Stimulated activated CD8-positive, alpha-beta memory T cell treated with anti-CD3 and anti-CD28 coated beads, Interleukin-7, amount 100 ng/mL, for 4 hours (primary cell): ENCODE measurements at regions not wholly inside any gene's neighbourhood (a gene's known extent, or its start where the extent isn't known, plus 50 kb on each side); places are given as distances from the start of the nearest gene placed in this dataset.
A peak's percentile ranks its signal among the peaks of the same experiment; 100 is the strongest.
"Not testable (repeated sequence)": the region's sequence is repeated elsewhere in the genome, so short reads cannot be mapped to it uniquely, and the experiment has no call there.

Source experiments
- DNase-seq, 2 donors: peaks; one replicate each; pipeline ENCODE4 v3.0.0-alpha.2; 2020; ENCODE audit warnings: low read depth in 2 of 2

GRCh38 chr1:104776-105175 is 346.7 kb downstream of the OR4F29 start:
- not testable (repeated sequence) for DNase-seq

GRCh38 chr1:99481-99880 is 352.0 kb downstream of the OR4F29 start:
- DNase-seq = not testable (repeated sequence)

GRCh38 chr1:98811-99210 is 352.7 kb downstream of the OR4F29 start:
- not testable (repeated sequence) for DNase-seq

GRCh38 chr1:91279-91678 is 360.2 kb downstream of the OR4F29 start:
- not testable (repeated sequence) for DNase-seq

GRCh38 chr1:88110-88509 is 363.4 kb downstream of the OR4F29 start:
- DNase-seq = not testable (repeated sequence)

GRCh38 chr1:79152-79551 is 372.3 kb downstream of the OR4F29 start:
- DNase-seq = not testable (repeated sequence)

GRCh38 chr1:65119-65518 is 386.4 kb downstream of the OR4F29 start, which contains the start of gene OR4F5:
TSS of gene OR4F5 (plus strand) at chr1:65419.
- DNase-seq = not testable (repeated sequence)

- not testable (repeated sequence) for DNase-seq
Observed at GRCh38 chr1:56014-56531, 395.4 kb downstream of the OR4F29 start.

GRCh38 chr1:53182-53581 is 398.3 kb downstream of the OR4F29 start:
- not testable (repeated sequence) for DNase-seq

- DNase-seq = not testable (repeated sequence)
Observed at GRCh38 chr1:41965-42466, 409.5 kb downstream of the OR4F29 start.

GRCh38 chr1:41197-41596 is 410.3 kb downstream of the OR4F29 start:
- DNase-seq = not testable (repeated sequence)

GRCh38 chr1:29183-29582 is 422.3 kb downstream of the OR4F29 start:
- DNase-seq = not testable (repeated sequence)

- DNase-seq = not testable (repeated sequence)
Observed at GRCh38 chr1:17298-17697, 434.2 kb downstream of the OR4F29 start.

GRCh38 chr1:16025-16424 is 435.5 kb downstream of the OR4F29 start:
- DNase-seq = not testable (repeated sequence)

GRCh38 chr1:9941-10717 is 441.3 kb downstream of the OR4F29 start:
- peak in 1 of 2 donors; percentile 15 for DNase-seq
